Small intestine (tissue), 7 donors: ENCODE measurements at regions not wholly inside any gene's neighbourhood (a gene's known extent, or its start where the extent isn't known, plus 50 kb on each side); places are given as distances from the start of the nearest gene placed in this dataset.

ENCODE experiments used
- DNase-seq, 2 donors: peaks; one replicate each; pipeline versions ENCODE4 v3.0.0 to v3.0.0-alpha.2; 2013
- FAIRE-seq: peaks from 2 replicates; lab custom pipeline; 2012; peaks lifted over from hg19 to GRCh38; lab: Jason Lieb, UNC
- H3K27ac ChIP-seq, 3 donors: one replicate each; pipeline ENCODE4 v1.5.1; 2013; ENCODE audit warnings: low read length in 2 of 3, mild to moderate bottlenecking in 2 of 3, control low read depth in 1 of 3, inconsistent platforms in 1 of 3, low read depth in 1 of 3, moderate library complexity in 1 of 3
- H3K27me3 ChIP-seq, 3 donors: one replicate each; pipeline ENCODE4 v1.6.1; 2013; ENCODE audit warnings: low read length in 3 of 3, inconsistent platforms in 1 of 3; ENCODE audit not compliant: control insufficient read depth in 3 of 3, insufficient read depth in 3 of 3
- H3K36me3 ChIP-seq, 3 donors: one replicate each; pipeline ENCODE4 v1.6.1; 2013; ENCODE audit warnings: low read length in 3 of 3, inconsistent platforms in 1 of 3, low read depth in 1 of 3, mild to moderate bottlenecking in 1 of 3, moderate library complexity in 1 of 3; ENCODE audit not compliant: control insufficient read depth in 3 of 3, insufficient read depth in 2 of 3
- H3K4me1 ChIP-seq, 3 donors: one replicate each; pipeline ENCODE4 v1.6.1; 2013; ENCODE audit warnings: low read length in 2 of 3, inconsistent platforms in 1 of 3, low read depth in 1 of 3, mild to moderate bottlenecking in 1 of 3, moderate library complexity in 1 of 3; ENCODE audit not compliant: control insufficient read depth in 3 of 3, insufficient read depth in 2 of 3
- H3K4me3 ChIP-seq, 3 donors: one replicate each; pipeline ENCODE4 v1.5.1; 2013; ENCODE audit warnings: low read length in 3 of 3, control low read depth in 1 of 3, inconsistent platforms in 1 of 3, low read depth in 1 of 3, mild to moderate bottlenecking in 1 of 3, moderate library complexity in 1 of 3
- H3K9me3 ChIP-seq, 2 donors: one replicate each; pipeline ENCODE4 v1.6.1; 2013; ENCODE audit warnings: low read depth in 1 of 2, low read length in 1 of 2; ENCODE audit not compliant: control insufficient read depth in 2 of 2, insufficient read depth in 1 of 2
- WGBS, 3 donors: extraction: QIAGEN DNeasy Blood & Tissue Kit; methylation state at CpG; one replicate each; pipeline ENCODE4 v1.1.7; 2013; 5-methylcytosine and 5-hydroxymethylcytosine counted together
- donor health status: healthy with polysubstance abuse.
- donor health status: control.
- donor health status: control.
- donor health status: Bipolar disorder and iron deficiency.
- donor health status: healthy.

- Histone ChIP-seq H3K27ac (no peak overlapping the region), H3K36me3 (no peaks in the 10 kb centered on the region), H3K4me3 (no peak overlapping the region), H3K9me3 (no peaks in the 10 kb centered on the region), H3K4me1 (no peaks in the 10 kb centered on the region), H3K27me3 (no peaks in the 10 kb centered on the region)
- DNase-seq = no peak
- FAIRE-seq = no peak
- 48 to 67% (median 62%) methylated on average over 1 of the region's 1 CpG for WGBS, 3 donors
These were observed 147.1 kb downstream of the DNAJB9 start for GRCh38 chr7:108716783-108717182.

GRCh38 chr7:108717781-108718180, 148.1 kb downstream of the DNAJB9 start:
- Histone ChIP-seq H3K4me1 (no peaks in the 10 kb centered on the region), H3K27me3 (no peaks in the 10 kb centered on the region), H3K4me3 (no peak overlapping the region), H3K9me3 (no peaks in the 10 kb centered on the region), H3K27ac (no peak overlapping the region), H3K36me3 (no peaks in the 10 kb centered on the region)
- DNase-seq = no peak
- no peak for FAIRE-seq

GRCh38 chr7:108719631-108720030, 150.0 kb downstream of the DNAJB9 start:
- Histone ChIP-seq H3K4me3 (no peak overlapping the region), H3K4me1 (no peaks in the 10 kb centered on the region), H3K36me3 (no peaks in the 10 kb centered on the region), H3K9me3 (no peaks in the 10 kb centered on the region), H3K27ac (no peak overlapping the region), H3K27me3 (no peaks in the 10 kb centered on the region)
- FAIRE-seq (no peak), DNase-seq (no peak)

DNA sequence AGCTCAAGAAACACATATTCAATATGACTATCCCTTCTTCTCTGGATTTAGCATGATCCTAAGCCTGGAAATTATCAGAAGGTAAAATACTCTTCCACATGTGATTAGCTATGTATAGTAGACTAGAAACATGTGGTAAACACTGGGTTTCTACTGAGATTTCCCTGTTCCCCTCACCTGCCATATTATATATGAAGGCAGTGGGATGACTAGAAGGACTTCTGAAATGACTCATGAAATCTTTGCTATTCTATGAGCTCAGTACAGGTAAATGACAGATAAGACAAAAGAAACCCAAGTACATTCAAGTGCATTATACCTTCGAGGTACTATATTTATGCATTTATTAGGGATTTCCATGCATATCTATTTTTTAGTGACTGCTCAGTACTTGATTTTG, 152.9 kb downstream of the DNAJB9 start:
- DNase-seq (no peak), FAIRE-seq (no peak)
- Histone ChIP-seq H3K27ac (no peak overlapping the region), H3K27me3 (no peaks in the 10 kb centered on the region), H3K4me3 (no peak overlapping the region), H3K4me1 (no peaks in the 10 kb centered on the region), H3K36me3 (no peaks in the 10 kb centered on the region), H3K9me3 (no peaks in the 10 kb centered on the region)
- 70 to 80% (median 75%) methylated on average over 1 of the region's 1 CpG for WGBS, 3 donors

DNA sequence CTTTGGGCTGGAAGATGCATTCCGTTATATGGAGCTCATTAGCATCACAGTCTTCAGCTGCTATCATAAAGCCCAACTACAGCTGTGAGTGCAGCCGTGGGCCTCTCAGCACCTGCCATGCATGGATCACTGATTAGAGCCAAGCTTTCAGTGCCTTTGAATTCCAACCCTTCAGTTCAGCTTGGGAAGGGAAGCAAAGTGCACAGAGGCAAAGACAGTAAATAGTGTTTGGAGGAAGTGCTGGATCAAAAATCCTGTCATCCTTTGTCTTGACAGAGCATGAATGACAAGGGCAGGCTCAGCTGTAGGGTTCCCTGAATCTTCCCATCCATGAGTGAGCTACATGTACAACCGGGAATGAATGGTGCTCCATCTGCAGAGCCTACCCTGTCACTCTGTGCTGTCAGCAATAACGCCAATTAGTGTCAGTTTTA, 153.7 kb downstream of the DNAJB9 start:
- 49 to 56% (median 53%) methylated on average over 4 of the region's 4 CpGs for WGBS, 3 donors
- Histone ChIP-seq H3K36me3 (no peaks in the 10 kb centered on the region), H3K27me3 (no peaks in the 10 kb centered on the region), H3K27ac (no peak overlapping the region), H3K4me3 (no peak overlapping the region), H3K4me1 (no peaks in the 10 kb centered on the region), H3K9me3 (no peaks in the 10 kb centered on the region)
- FAIRE-seq (no peak), DNase-seq (no peak)

DNA sequence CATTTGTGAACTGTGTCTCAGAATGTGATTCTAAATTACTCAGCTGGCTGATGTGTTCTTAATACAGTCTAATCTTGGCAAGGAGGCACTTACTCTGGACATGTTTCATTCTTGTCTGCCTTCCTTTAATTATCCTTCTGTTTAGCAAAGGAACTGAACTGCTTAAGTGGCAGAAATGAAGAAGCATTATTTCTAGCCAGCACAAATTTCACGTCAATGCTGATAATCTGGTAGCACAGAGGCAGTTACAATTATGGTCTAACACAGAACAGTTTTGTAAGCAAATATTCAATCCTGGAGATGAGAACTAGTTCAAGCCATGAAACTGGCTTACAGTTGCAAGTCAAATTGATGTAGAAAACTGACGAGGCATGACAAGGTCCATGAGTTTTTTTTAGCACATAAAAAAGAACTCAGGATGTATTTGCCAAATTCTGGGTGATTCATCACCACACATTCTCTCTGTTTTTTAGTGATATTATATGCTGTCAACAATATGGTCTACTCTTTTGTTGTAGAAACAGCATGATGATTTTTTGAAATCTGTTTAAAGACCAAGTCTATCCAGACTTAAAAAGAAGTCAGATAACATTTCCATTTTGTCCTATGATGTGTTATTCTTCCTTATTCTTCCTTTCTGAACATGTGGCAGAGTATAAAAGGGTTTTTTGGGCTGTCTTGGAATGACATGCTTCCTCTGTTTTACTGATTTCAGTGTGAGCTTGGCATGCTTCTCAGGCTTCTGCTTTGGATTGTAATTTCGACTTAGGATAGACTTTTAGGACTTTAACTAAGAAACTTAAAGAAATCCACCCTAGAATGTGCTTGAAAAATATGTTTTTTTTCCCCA, 154.8 kb downstream of the DNAJB9 start:
- FAIRE-seq = no peak
- no peak for DNase-seq
- Histone ChIP-seq H3K9me3 (no peaks in the 10 kb centered on the region), H3K27me3 (no peaks in the 10 kb centered on the region), H3K4me1 (no peaks in the 10 kb centered on the region), H3K4me3 (no peak overlapping the region), H3K36me3 (no peaks in the 10 kb centered on the region), H3K27ac (no peak overlapping the region)
- 39 to 50% (median 46%) methylated on average over 3 of the region's 3 CpGs for WGBS, 3 donors

DNA sequence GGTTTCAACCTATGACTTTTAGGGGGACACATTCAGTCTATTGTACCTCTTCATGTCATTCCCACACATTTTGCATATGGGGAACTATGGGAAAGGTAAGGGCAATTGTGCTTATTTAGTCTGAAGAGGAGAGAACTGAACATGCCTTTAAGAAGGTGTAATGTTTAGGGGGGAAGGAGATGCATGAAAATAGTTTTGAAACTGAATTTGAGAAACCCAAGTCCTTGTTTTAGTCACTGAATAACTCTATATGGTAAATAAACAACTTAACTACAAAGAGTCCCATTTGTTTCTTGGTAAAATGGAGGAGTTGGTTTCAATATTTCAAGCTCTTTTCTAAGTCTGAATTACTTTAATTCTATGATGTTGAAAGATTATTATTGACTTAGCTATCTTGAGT, 166.1 kb downstream of the DNAJB9 start:
- no peak for FAIRE-seq
- Histone ChIP-seq H3K36me3 (no peaks in the 10 kb centered on the region), H3K27me3 (no peaks in the 10 kb centered on the region)

DNA sequence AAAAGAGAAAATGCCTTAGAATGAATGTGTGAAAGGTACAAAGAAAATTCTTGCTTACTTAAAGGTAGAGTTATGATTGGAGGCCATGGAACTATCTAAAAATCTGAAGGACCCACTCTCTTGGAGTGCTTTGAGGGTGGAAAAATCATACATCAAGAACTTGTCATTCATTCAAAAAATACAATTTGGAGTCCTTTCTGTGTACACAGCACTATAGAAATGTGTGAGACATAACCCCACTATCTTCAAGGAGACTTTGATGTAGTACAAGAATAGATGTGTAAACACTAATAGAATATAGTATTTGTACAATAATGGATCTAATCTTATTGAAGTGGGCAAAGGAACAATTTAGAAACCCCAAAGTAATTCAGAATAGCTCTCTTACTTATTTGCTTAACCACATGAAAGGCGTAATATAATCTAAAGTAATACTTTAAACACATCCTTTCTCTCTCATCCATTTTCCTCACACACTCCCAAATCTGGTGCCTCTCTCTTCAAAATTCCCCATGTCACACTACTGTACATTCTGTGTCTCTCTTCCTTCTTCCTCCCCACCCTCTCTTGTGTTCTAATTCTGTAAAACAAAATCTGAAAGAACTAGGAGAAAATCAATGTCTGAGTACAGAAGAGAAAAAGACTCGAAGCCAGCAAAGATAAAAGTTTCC, 166.7 kb downstream of the DNAJB9 start:
- FAIRE-seq (no peak), DNase-seq (no peak)
- H3K27ac ChIP-seq = no peak overlapping the region
- H3K27me3 ChIP-seq = no peaks in the 10 kb centered on the region
- H3K9me3 ChIP-seq = no peaks in the 10 kb centered on the region
- no peaks in the 10 kb centered on the region for H3K36me3 ChIP-seq
- no peaks in the 10 kb centered on the region for H3K4me1 ChIP-seq
- 47 to 63% (median 61%) methylated on average over 2 of the region's 2 CpGs for WGBS, 3 donors
- no peak overlapping the region for H3K4me3 ChIP-seq

More for the DNA sequence above, 166.1 kb downstream of the DNAJB9 start:
- H3K9me3 ChIP-seq = no peaks in the 10 kb centered on the region
- H3K27ac ChIP-seq = no peak overlapping the region
- H3K4me3 ChIP-seq = no peak overlapping the region
- H3K4me1 ChIP-seq = no peaks in the 10 kb centered on the region
- no peak for DNase-seq
